Keratinocyte (primary cell): ENCODE measurements at regions not wholly inside any gene's neighbourhood (a gene's known extent, or its start where the extent isn't known, plus 50 kb on each side); places are given as distances from the start of the nearest gene placed in this dataset.

ENCODE experiments used
- DNase-seq: peaks from one replicate; pipeline ENCODE4 v3.0.0-alpha.2; 2011; ENCODE audit warnings: low read depth, missing footprints, low spot score
- FAIRE-seq: peaks from 2 replicates; lab custom pipeline; 2011; peaks lifted over from hg19 to GRCh38; lab: Jason Lieb, UNC
- H2AFZ ChIP-seq: 2 replicates; pipeline ENCODE4 v1.6.0; 2012; ENCODE audit warnings: low read length, control low read depth, inconsistent platforms; ENCODE audit not compliant: control insufficient read depth
- H3K27ac ChIP-seq: 2 replicates; pipeline ENCODE4 v1.5.1; 2011; ENCODE audit warnings: low read length; ENCODE audit not compliant: control insufficient read depth, insufficient read depth
- H3K27me3 ChIP-seq: 3 replicates; pipeline ENCODE4 v1.6.0; 2011; ENCODE audit warnings: low read length; ENCODE audit not compliant: control insufficient read depth, insufficient read depth; ENCODE audit errors: extremely low read depth
- H3K36me3 ChIP-seq, 2 experiments: 2 replicates in 1 of 2; 3 replicates in 1 of 2; pipeline ENCODE4 v1.5.1; 2011; ENCODE audit warnings: low read length in 2 of 2, mild to moderate bottlenecking in 1 of 2; ENCODE audit not compliant: control insufficient read depth in 2 of 2, insufficient read depth in 2 of 2; ENCODE audit errors: extremely low read depth in 1 of 2
- H3K4me1 ChIP-seq: 3 replicates; pipeline ENCODE4 v1.5.1; 2011; ENCODE audit warnings: low read length; ENCODE audit not compliant: control insufficient read depth, insufficient read depth; ENCODE audit errors: extremely low read depth
- H3K4me2 ChIP-seq: 3 replicates; pipeline ENCODE4 v1.6.0; 2011; ENCODE audit warnings: low read depth, low read length; ENCODE audit not compliant: control insufficient read depth, insufficient read depth; ENCODE audit errors: extremely low read depth
- H3K4me3 ChIP-seq, 3 experiments: fragments of 200-600 bp in 1 of 3; sonication (generic) in 1 of 3; 2 replicates in 2 of 3; 3 replicates in 1 of 3; pipeline ENCODE4 v1.5.1; 2011 to 2016; ENCODE audit warnings: low read length in 3 of 3, mild to moderate bottlenecking in 3 of 3, control low read depth in 2 of 3, inconsistent platforms in 1 of 3, low read depth in 1 of 3, mixed read lengths in 1 of 3, mixed run types in 1 of 3, moderate library complexity in 1 of 3; ENCODE audit not compliant: control insufficient read depth in 2 of 3, insufficient read depth in 2 of 3; ENCODE audit errors: extremely low read depth in 1 of 3
- H3K79me2 ChIP-seq: 2 replicates; pipeline ENCODE4 v1.6.0; 2012; ENCODE audit warnings: low read length; ENCODE audit not compliant: control insufficient read depth, insufficient read depth
- H3K9ac ChIP-seq: 3 replicates; pipeline ENCODE4 v1.6.0; 2011; ENCODE audit warnings: low read length; ENCODE audit not compliant: control insufficient read depth, insufficient read depth; ENCODE audit errors: extremely low read depth
- H3K9me1 ChIP-seq: 3 replicates; pipeline ENCODE4 v1.6.0; 2011; ENCODE audit warnings: low read length; ENCODE audit not compliant: control insufficient read depth, insufficient read depth; ENCODE audit errors: extremely low read depth
- H3K9me3 ChIP-seq: 2 replicates; pipeline ENCODE4 v1.5.1; 2012; ENCODE audit warnings: low read depth, low read length; ENCODE audit not compliant: control insufficient read depth
- H4K20me1 ChIP-seq: 3 replicates; pipeline ENCODE4 v1.6.0; 2011; ENCODE audit warnings: low read length; ENCODE audit not compliant: control insufficient read depth, insufficient read depth; ENCODE audit errors: extremely low read depth
- CTCF ChIP-seq, 3 experiments: IDR thresholded peaks in 1 of 3; conservative IDR thresholded peaks in 1 of 3; optimal IDR thresholded peaks in 1 of 3; 2 replicates in 2 of 3; 3 replicates in 1 of 3; pipeline versions ENCODE3 to v1.5.1; 2011; ENCODE audit warnings: low read length in 3 of 3, mild to moderate bottlenecking in 3 of 3, moderate library complexity in 2 of 3, control low read depth in 1 of 3, inconsistent platforms in 1 of 3; ENCODE audit not compliant: insufficient read depth in 2 of 3; ENCODE audit errors: extremely low read depth in 1 of 3
- EZH2 ChIP-seq: IDR thresholded peaks from one replicate; pipeline ENCODE4 v1.6.1; 2012; ENCODE audit warnings: inconsistent platforms, mild to moderate bottlenecking, low read length, moderate library complexity
- dilution Hi-C: fragments of 300-500 bp; cut with MboI; formaldehyde crosslinking; loops from one replicate; pipeline ENCODE4 v1.7.0; 2020; ENCODE audit warnings: low sequenced_read_pairs; ENCODE audit not compliant: extremely low pct_ligation_motif_present

DNA sequence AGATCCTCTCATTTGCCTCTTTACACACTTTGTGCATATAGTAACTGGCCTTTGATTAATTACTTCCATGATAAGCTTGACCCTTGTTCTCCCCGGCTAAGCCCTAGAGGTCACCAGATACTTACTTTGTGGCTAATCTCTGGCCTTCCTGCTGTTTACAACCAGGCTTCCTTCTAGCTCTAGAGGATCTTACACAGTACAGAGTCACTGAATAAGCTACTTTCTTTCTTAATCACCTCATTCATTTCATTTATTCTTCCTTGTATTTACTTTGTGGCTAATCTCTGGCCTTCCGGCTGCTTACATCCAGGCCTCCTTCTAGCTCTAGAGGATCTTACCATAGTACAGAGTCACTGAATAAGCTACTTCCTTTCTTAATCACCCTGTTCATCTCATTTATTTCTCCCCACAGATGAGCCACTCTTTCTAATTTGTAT is 144.3 kb upstream of the C1orf21 start:
- no peaks in the 10 kb centered on the region for H3K9me1 ChIP-seq
- FAIRE-seq (no peak), DNase-seq (no peak)
- H3K4me1 ChIP-seq, result no peaks in the 10 kb centered on the region
- no peak overlapping the region for H3K9ac ChIP-seq
- no peaks in the 10 kb centered on the region for H3K36me3 ChIP-seq
- H3K27me3 ChIP-seq, result no peaks in the 10 kb centered on the region
- dilution Hi-C loops, result no loop called here
- H3K4me2 ChIP-seq, result no peak overlapping the region
- H3K4me3 ChIP-seq, result no peak overlapping the region
- TF ChIP-seq CTCF (optimal IDR thresholded peaks at IDR 0.05 in 1 of 3, IDR thresholded peaks at IDR 0.05 in 1 of 3, conservative IDR thresholded peaks at IDR 0.05 in 1 of 3; ENCODE audit: extremely low read depth in 1 of 3, insufficient read depth in 2 of 3, low read length in 3 of 3), result peak in 1 of 3 experiments; percentile 41
- no peak for TF ChIP-seq EZH2
- no peaks in the 10 kb centered on the region for H3K9me3 ChIP-seq
- H3K79me2 ChIP-seq, result no peaks in the 10 kb centered on the region
- no peak overlapping the region for H2AFZ ChIP-seq
- H4K20me1 ChIP-seq, result no peaks in the 10 kb centered on the region
- H3K27ac ChIP-seq, result no peak overlapping the region

GRCh38 chr1:184244962-184245361 is 141.9 kb upstream of the C1orf21 start:
- dilution Hi-C loops, result no loop called here
- H3K9me1 ChIP-seq, result no peaks in the 10 kb centered on the region
- FAIRE-seq, result no peak

More at GRCh38 chr1:184244962-184245361, 141.9 kb upstream of the C1orf21 start:
- no peak overlapping the region for H3K9ac ChIP-seq
- H3K4me2 ChIP-seq, result no peak overlapping the region
- H4K20me1 ChIP-seq, result no peaks in the 10 kb centered on the region
- no peak for DNase-seq
- H3K27me3 ChIP-seq, result peaks cover 4% of the 10 kb centered on the region
- TF ChIP-seq CTCF (optimal IDR thresholded peaks at IDR 0.05 in 1 of 3, IDR thresholded peaks at IDR 0.05 in 1 of 3, conservative IDR thresholded peaks at IDR 0.05 in 1 of 3; ENCODE audit: extremely low read depth in 1 of 3, insufficient read depth in 2 of 3, low read length in 3 of 3) (no peak), EZH2 (no peak)
- no peak overlapping the region for H3K4me3 ChIP-seq
- no peaks in the 10 kb centered on the region for H3K9me3 ChIP-seq
- no peak overlapping the region for H2AFZ ChIP-seq
- no peaks in the 10 kb centered on the region for H3K79me2 ChIP-seq
- no peaks in the 10 kb centered on the region for H3K4me1 ChIP-seq
- H3K27ac ChIP-seq, result no peak overlapping the region
- H3K36me3 ChIP-seq, result no peaks in the 10 kb centered on the region
